Stimulated activated CD8-positive, alpha-beta memory T cell treated with anti-CD3 and anti-CD28 coated beads, Interleukin-12 subunit alpha, Interleukin-12 subunit beta, amount 100 ng/mL, for 1 hour (primary cell): ENCODE measurements at regions not wholly inside any gene's neighbourhood (a gene's known extent, or its start where the extent isn't known, plus 50 kb on each side); places are given as distances from the start of the nearest gene placed in this dataset.

Experiments used
- DNase-seq: peaks from one replicate; pipeline ENCODE4 v3.0.0-alpha.2; 2020; ENCODE audit warnings: low read depth

DNA sequence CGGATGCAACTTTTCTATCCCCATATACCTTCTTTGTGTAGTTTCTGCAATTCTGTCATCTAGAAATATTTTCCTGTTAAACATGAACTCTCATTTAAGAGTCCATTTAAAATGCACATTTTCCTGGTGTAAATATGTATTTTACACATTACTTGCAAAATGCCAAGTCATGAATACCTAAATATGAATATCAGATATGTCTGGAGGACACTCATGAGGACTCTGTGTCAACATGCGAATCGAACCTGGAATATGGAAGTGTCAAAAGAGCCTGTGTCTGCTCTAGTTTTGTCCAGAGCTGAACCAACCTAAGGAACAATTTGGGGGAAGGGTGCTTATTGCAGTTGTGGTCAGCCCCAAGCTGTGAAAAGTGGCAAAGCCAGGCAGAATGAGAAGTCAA lies 163.7 kb upstream of the CELF2 start:
- no peak for DNase-seq

DNA sequence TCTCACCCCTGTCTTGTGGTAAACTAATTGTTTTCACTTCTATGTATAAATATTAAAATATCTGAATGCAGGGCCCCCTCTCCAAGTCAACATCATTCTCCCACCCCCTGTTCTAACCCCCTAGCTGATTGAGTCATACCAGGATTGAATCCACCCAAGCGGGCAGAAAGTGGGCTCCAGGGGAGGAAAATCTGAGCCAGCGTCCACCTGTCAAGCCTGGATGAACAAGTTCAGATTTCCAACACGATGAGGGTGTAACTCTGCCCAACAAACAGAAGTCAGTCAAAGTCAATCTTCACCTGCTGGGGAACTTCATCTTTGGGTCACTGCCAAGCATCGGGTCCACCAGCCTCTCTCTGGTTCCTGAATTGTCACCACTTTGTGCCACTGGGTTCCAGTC lies 162.9 kb upstream of the CELF2 start:
- no peak for DNase-seq

DNA sequence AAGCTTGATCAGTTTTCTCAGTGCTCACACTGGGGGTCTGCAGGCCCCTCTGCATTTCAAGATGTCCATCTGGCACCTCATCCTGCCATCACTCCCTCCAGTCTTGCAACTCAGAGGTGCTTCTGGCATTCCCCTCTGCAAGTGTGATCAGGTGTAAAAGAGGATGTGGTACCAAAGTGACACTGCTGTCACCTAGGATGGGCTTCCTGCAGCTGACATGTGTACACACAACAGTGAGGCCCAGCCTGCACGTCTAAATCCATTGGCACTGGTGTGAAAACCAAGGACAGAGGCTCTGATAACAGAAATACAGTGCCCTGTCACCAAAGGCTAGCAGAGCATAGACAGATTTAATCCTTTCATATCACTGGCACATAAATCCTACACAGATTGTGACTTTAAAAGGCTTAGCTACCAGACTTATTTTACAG lies 162.5 kb upstream of the CELF2 start:
- DNase-seq = no peak

DNA sequence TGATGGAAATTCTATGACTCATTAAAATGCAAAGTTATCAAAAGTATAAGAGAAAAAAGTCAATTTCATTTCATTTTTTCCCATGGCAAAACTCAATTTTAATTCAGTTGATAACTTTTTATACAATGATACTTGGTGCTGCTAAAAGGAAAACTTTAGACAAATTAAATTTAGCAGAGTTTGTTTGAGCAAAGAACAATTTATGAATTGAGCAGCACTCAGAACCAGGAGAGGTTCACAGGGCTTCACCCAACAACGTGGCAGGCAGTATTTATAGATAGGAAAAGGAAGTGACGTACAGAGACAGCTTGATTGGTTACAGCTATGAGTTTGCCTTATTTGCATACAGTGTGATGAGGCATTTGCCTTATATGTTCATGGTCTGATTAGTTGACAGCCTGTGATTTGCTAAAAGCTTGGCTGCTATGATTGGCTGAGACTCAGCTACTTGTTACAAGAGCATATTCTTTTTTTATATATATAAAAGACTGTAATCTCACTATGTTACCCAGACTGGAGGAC lies 157.2 kb upstream of the CELF2 start:
- no peak for DNase-seq

DNA sequence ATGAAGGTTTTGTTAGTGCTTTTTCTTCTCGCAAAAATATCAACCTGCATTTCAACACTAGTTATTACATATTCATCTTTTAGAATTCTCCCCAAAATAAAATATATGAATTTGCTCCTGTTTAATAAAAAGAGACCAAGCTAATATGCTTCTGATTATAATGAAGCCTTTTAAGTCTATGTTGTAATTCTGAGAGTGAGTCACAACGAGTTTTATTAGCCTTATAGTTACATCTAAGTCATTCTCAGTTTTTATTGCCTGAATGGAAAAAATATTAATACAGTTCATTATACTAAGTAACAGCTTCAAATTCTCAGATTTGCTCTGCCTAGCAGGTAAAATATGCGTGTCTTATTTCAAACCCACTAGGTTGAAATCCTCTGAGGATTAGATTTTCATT lies 152.4 kb upstream of the CELF2 start:
- no peak for DNase-seq

DNA sequence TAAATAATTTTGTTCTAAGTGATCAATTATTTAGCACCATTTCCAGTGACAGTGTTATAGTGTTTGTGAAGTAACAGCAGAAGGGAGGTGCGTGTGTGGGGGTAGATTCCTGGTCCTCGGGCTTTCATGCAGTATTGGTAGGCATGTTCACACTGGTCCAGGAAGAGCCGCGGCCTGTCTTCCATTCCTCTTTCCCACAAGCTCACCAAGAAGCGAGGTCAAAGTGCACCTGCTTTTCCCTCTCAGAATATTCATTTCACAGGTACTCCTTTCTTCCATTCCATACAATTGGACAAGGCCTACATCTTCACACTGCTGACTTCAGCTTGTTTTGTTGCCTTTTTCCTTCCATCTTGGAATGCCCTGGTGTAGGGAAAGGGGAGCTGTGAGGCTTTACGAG lies 151.8 kb upstream of the CELF2 start:
- DNase-seq = no peak

DNA sequence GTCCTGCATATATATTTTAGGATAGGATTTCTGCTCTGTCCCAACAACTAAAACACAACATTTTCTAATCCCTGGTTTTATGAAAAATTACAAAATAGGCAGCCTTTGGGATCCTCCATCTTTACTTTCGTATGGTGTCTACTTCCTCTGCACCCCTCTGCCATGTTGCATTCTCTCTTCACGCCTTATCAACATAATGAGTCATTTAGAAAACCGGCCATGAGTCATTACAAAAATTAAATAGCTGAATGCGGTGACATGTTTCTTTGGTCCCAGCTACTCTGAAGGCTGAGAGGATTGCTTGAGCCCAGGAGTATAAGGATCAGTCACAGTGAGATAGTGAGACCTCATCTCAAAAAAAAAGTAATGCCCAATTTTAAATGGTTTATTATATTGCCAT lies 148.1 kb upstream of the CELF2 start:
- no peak for DNase-seq

DNA sequence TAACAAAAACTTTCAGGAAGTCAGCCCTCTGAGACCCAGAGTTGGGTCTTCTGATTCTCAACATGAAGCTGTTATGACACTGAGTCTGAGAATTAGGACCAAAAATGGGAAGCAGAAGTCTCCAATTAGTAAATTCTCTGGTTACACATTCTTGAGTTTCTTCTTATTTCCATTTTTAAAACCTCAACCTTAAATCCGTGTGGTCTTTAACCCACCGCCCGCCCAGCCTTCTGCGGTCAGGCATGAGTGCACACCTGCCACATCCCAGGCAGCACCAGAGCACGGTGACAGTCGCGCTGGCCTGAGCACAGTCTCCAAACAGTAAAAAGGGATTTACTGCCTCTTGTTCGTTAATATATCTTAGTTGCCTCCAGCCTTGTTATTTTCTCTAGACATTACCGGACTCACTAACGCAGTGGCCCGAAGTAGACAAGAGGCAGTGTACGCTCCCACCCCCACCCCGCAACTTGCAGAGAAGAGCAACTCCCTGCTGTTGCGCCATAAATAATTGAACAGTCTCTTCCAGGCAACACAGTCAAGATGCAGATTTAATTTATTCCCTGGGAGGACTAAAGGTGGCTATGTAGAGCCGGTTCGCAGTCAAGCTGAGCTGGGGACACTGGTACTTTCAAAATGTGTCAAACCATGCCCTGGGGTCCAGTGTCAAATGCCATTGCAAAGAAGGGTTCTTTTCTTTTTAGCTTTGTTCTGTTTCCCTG lies 147.0 kb upstream of the CELF2 start:
- no peak for DNase-seq

DNA sequence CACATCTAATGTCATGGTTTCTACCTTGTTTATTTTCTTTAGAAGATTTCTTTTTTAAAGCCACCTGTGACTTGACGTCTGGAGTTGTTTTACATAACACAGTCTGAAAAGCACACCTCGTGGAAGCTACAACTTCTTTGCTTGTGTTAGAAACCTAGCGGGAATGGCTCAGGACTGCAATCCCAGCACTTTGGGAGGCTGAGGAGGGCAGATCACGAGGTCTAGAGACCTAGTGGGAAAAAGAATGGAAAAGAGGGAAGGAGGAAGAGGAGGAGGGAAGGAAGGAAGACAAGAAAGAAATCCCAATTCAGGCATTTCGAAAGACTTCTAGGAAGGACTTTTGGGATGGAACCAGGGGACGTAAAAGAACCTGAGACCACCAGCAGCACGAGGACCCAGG lies 146.3 kb upstream of the CELF2 start:
- DNase-seq = no peak

DNA sequence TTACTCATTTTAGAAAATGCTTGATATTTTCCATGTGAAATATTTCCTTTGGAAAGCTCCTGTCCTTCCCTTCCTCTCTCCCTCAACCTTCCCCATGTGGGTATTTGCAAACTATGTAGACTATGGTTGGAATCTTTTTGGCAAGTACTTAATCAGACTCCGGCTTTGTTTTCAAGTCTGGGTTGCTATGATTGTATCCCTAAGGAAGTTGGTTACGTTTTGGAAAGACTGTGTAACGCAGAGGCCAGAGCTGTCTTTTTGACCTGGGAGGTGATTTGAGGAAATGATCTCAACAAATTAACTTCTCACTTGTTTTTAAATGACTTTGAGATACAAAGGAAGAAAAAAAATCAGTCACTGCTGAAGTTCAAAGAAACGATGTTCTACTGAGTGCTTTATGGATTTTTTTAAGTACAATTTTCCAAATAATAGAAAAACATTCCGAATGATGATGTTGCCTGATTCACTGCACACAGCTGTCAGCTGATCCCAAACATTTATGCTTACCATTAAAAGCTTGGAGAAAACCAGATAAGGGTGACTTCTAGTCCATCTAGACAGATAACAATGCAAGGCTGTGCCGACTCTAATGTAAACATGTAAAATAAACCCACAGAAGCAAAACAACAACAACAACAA lies 145.5 kb upstream of the CELF2 start:
- no peak for DNase-seq

DNA sequence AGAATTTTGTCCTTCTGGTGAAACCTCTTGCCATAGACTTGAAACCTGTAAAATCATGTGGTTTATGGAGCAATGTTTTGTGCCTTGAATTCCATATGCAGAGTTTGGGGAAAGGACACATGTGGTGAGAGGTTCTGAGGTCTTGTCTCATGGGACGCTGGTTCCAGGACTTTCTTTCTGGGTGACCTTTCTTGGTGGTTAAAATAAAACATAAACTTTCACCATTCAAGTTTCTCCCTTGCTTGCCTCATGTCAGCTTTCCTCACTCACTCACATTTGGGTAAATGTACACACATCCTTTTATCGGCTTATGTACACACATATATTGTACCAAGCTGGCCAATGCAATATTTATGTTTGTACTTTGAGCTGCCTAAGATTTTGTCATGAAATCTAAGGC lies 144.9 kb upstream of the CELF2 start:
- DNase-seq = no peak

DNA sequence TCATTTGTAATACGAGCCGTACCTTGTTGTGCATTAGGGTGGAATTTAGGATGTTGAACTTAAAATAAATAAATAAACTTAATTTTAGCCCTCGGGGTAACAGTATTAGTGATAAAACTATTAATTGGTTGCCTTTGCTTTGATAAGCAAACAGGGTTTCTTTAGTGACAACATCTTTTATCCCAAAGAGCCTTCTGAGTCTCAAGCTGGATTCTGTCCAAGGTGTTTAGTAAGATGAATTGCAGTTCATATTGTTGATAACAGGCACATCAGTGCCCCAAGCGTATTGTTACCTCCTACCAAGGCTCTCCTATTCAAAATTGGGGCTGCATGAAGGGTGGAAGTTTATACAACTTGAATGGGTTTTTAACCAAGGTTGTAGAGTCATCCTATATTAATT lies 144.4 kb upstream of the CELF2 start:
- DNase-seq = no peak

DNA sequence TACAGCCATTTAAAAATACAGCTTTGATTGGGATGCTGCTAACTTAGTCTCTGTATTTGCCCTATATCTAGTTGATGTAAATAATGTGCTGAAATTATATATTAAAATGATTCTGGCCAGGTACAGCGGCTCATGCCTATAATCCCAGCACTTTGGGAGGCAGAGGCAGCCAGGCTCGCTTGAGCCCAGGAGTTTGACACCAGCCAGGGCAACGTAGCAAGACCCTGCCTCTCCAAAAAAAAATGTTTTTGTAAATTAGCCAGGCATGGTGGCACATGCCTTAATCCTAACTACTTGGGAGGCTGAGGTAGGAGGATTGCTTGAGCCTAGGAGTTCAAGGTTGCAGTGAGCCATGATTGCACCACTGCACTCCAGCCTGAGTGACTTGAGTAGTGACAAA lies 143.8 kb upstream of the CELF2 start:
- no peak for DNase-seq

DNA sequence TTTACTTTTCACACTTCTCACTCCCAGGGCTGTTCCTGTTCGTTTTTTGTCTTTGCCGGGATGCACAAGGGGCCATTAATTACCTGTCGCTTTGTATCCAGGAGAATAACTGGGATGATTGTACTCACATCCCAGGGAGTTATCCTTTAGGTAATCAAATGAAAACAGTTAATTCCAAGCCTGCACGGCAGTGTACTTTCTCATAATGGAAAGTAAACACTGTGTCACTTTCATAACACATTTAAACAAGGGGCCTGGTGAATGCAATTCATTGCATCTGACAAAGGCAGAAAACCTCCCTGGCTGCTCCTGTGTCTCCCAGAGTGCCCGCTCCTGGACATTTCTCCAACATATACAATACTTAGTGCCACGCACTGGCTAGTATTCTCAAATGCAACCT lies 138.7 kb upstream of the CELF2 start:
- no peak for DNase-seq

DNA sequence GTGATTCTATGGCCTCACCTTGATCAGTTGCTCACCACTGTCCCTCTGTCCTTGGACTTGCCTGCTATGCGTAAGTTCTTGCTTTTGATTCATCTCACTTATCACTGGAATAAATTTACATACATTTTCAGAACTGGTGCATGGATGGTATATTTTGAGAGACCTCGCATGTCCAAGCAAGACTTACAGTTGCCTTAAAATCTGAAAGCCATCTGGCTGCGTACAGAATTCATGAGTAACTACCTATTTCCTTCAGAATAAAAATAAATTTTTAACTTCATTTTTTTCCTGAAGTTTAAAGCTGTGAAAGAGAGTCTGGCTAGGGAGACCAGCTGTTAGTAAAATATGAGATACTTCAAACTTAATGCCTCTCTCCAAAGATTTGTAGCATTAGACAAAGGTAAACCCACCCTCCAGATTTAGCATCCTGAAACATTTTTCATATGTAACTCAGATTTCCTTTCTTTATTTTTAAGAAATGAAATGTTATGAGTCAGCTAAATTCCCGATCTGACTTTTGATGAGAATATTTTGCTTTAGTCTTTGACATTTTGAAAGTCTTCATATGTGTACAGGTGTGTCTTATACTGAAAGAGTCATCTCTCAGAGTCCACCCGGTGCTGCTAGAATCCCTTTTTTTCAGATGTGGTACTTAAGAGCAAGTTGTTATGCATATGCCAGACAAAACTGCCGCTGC lies 136.4 kb upstream of the CELF2 start:
- no peak for DNase-seq

DNA sequence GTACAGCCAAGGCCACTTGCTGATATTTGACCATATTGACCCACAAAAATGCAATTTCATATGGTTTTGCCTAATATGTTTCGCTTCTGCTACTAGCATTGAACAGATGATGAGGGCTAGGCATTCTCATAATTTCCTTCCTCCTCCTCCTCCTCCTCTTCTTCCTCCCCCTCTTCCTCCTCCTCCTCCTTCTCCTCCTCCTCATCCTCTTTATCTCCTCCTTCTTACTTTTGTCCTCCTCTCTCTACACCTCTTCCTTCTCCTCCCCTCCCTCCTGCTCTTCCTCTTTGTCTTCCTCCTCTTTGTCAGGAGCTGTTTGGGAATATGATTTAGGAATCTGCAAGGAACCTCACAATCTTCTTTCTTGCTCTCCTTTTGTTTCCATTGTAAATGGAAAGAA lies 133.9 kb upstream of the CELF2 start:
- DNase-seq = no peak

DNA sequence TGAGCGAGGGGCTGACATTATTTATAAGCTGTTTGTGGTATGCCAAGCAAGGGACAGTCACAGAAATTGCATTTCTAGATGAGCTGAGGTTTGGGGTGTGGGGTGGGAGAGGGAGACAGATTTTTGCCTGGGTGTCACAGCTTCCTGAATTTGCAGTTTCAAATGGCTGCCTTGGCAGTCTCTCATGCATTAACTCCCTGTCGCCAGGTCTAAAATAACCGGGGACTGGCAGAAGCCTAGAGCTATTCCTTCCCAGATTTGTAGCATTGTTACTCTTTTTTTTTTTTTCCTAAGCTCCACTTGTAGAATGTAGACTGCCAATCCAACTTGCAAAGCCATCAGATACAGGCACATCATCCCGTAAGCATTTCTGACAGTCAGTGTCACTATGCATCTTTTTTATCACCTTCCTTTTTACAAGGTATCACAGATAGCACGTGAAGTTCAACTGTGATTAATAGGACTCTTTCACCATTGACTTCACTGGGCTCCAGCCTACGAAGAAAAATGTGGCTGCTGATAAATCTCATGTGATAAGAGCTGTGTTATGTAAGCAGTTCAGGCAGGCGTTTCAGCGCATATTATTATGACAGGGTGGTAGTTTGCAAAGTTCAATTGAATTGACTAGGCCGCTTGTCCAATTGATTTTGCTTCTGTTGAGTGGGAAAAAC lies 130.7 kb upstream of the CELF2 start:
- no peak for DNase-seq

DNA sequence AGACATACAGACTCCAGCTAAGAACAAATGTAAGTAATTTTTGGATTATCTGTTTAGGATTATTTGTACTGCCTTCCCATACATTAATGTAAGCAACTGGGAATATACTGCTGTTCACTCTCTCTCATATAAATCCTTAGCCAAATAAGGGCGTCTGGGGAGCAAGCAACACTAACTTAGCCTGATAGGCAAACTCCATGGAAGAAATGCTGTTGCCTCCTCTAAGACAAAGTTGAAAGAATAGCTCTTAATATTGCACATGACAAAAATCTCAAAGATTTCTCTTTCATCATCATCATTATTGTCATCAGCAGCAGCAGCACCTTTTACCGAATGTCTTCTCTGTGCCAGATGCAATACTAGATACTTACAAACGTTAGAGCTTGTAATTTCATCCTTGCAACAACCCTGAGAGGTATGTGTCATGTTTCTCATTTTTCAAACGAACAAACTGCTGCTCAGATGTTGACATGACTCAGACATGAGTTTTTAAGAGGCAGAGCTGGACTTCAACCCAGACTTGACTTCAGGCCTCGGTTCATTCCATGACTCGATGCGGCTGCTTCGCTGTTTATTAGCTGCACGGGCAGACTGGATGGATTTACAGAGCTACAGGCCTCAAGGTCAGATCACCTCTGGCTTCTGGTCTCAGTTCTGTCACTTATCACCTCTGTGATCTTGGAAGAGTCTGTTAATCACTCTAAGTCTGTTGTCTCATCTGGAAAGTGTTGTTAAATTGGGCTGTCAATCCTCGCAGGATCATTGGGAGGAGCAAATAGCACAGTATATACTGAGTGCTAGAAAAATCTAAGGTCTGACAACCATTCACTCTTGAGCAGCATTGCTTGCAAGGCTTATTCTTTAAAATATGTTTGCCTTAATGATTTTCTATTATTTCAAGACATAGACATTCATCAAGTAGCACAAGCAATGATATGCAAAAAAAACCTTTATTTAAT lies 126.3 kb upstream of the CELF2 start:
- no peak for DNase-seq

DNA sequence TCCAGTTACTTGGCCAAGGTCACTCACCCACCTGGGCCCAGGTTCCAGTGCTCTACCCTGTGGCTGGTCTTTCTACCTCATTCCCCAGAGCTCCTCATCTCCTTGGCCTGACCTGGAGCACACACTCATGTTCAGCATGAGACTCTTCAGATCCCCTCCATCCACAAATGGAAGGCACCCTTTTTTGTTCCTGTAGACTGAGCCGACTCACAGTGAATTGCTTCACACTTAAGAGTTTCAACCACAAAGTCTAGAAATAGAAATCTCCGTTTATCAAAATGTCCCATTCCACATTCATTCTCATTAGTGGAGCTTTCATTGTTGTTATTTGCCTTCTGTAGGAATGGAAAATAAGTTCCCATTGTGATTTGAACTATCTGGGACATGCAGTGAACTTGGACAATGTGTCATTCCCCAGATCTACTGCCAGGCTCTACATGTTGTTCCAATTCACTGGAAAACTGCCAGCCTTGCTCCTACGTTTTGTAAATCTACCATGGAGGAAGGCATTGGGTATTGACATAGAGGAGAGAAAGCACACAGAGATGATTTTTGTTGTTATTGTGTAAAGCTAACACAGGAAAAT lies 125.3 kb upstream of the CELF2 start:
- DNase-seq = no peak

DNA sequence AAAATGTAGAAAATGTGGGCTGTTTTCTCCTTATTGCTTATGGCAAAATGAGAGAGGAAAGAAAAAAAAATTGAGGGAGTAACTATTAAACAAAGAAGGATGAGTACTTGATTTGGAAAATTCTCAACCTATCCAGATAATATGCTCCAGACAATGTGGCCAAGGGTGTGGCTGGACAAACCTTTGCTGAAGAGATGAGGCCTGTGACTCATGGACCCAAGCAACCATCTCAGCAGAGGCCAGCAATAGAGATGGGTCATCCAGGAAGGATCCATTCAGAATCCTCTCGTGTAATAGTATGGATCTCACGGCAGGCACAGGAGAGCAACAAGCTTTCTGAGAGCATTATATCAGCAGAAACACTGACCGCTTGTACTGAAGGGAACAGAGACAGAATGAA lies 120.3 kb upstream of the CELF2 start:
- no peak for DNase-seq

DNA sequence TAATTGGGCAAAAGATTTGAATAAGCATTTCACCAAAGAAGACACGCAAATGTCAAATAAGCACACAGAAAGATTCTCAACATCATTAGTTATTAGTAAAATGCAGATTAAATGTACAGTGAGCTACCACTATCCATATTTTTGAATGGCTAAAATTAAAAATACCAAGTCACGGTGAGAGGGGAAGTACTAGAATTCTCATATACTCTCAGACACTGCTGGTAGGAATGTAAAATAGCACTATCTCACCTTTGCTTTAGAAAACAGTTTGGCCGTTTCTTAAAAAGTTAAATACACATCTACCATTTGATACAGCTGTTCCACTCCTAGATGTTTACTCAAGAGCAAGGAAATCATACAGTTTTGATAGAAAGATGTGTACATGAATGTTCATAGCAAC lies 115.8 kb upstream of the CELF2 start:
- no peak for DNase-seq
